ENCODE measurements at regions not wholly inside any gene's neighbourhood (a gene's known extent, or its start where the extent isn't known, plus 50 kb on each side); places are given as distances from the start of the nearest gene placed in this dataset.

GRCh38 chr16:17638134-17638533 lies 167.4 kb upstream of the XYLT1 start:
- Histone ChIP-seq H3K4me3 (no peak overlapping the region), H3K4me1 (no peaks in the 10 kb centered on the region), H3K9me3 (no peaks in the 10 kb centered on the region), H3K9ac (ENCODE audit: low read depth in 2 of 2, low read length in 2 of 2) (no peak overlapping the region), H3K36me3 (no peaks in the 10 kb centered on the region), H3K27me3 (no peaks in the 10 kb centered on the region), H3K27ac (no peak overlapping the region)
- no peak for DNase-seq
- no peak for TF ChIP-seq CTCF (IDR thresholded peaks at IDR 0.05)
- intact Hi-C loops (cut with DNase I), result no loop called here

GRCh38 chr16:17635183-17635582 lies 164.4 kb upstream of the XYLT1 start:
- H3K9me3 ChIP-seq, result no peaks in the 10 kb centered on the region
- no peak overlapping the region for H3K27ac ChIP-seq
- DNase-seq, result no peak
- TF ChIP-seq CTCF (IDR thresholded peaks at IDR 0.05), result no peak
- H3K4me1 ChIP-seq, result no peaks in the 10 kb centered on the region
- no peaks in the 10 kb centered on the region for H3K27me3 ChIP-seq
- intact Hi-C loops (cut with DNase I), result no loop called here
- no peak overlapping the region for H3K4me3 ChIP-seq
- no peaks in the 10 kb centered on the region for H3K36me3 ChIP-seq
- H3K9ac ChIP-seq (ENCODE audit: low read depth in 2 of 2, low read length in 2 of 2), result no peak overlapping the region

- H3K9ac ChIP-seq (ENCODE audit: low read depth in 2 of 2, low read length in 2 of 2), result no peak overlapping the region
- H3K27ac ChIP-seq, result no peak overlapping the region
- no peak overlapping the region for H3K4me3 ChIP-seq
- TF ChIP-seq CTCF (IDR thresholded peaks at IDR 0.05), result no peak
- no peaks in the 10 kb centered on the region for H3K4me1 ChIP-seq
- no peak for DNase-seq
- H3K36me3 ChIP-seq, result no peaks in the 10 kb centered on the region
- no peaks in the 10 kb centered on the region for H3K9me3 ChIP-seq
- H3K27me3 ChIP-seq, result no peaks in the 10 kb centered on the region
- intact Hi-C loops (cut with DNase I), result no loop called here
These were observed 162.6 kb upstream of the XYLT1 start for GRCh38 chr16:17633181-17633951.

GRCh38 chr16:17632667-17633066 lies 161.9 kb upstream of the XYLT1 start:
- H3K27me3 ChIP-seq, result no peaks in the 10 kb centered on the region
- intact Hi-C loops (cut with DNase I), result no loop called here
- no peak for DNase-seq
- no peaks in the 10 kb centered on the region for H3K4me1 ChIP-seq
- H3K4me3 ChIP-seq, result no peak overlapping the region
- no peak overlapping the region for H3K27ac ChIP-seq
- no peak for TF ChIP-seq CTCF (IDR thresholded peaks at IDR 0.05)
- no peaks in the 10 kb centered on the region for H3K36me3 ChIP-seq
- H3K9me3 ChIP-seq, result no peaks in the 10 kb centered on the region
- H3K9ac ChIP-seq (ENCODE audit: low read depth in 2 of 2, low read length in 2 of 2), result no peak overlapping the region

- no peak for TF ChIP-seq CTCF (IDR thresholded peaks at IDR 0.05)
- Histone ChIP-seq H3K27me3 (no peaks in the 10 kb centered on the region), H3K4me1 (no peaks in the 10 kb centered on the region), H3K9me3 (no peaks in the 10 kb centered on the region), H3K27ac (no peak overlapping the region), H3K36me3 (no peaks in the 10 kb centered on the region), H3K9ac (ENCODE audit: low read depth in 2 of 2, low read length in 2 of 2) (no peak overlapping the region), H3K4me3 (no peak overlapping the region)
- intact Hi-C loops (cut with DNase I), result no loop called here
- DNase-seq, result no peak
These were observed 159.2 kb upstream of the XYLT1 start for GRCh38 chr16:17629936-17630335.
